ENCODE measurements at regions not wholly inside any gene's neighbourhood (a gene's known extent, or its start where the extent isn't known, plus 50 kb on each side); places are given as distances from the start of the nearest gene placed in this dataset.
A peak's percentile ranks its signal among the peaks of the same experiment; 100 is the strongest.

- H3K27ac ChIP-seq, result no peak overlapping the region
- TF ChIP-seq, protein P1, sequence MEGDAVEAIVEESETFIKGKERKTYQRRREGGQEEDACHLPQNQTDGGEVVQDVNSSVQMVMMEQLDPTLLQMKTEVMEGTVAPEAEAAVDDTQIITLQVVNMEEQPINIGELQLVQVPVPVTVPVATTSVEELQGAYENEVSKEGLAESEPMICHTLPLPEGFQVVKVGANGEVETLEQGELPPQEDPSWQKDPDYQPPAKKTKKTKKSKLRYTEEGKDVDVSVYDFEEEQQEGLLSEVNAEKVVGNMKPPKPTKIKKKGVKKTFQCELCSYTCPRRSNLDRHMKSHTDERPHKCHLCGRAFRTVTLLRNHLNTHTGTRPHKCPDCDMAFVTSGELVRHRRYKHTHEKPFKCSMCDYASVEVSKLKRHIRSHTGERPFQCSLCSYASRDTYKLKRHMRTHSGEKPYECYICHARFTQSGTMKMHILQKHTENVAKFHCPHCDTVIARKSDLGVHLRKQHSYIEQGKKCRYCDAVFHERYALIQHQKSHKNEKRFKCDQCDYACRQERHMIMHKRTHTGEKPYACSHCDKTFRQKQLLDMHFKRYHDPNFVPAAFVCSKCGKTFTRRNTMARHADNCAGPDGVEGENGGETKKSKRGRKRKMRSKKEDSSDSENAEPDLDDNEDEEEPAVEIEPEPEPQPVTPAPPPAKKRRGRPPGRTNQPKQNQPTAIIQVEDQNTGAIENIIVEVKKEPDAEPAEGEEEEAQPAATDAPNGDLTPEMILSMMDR (IDR thresholded peaks at IDR 0.05), result no peak
- TF ChIP-seq ZFX (IDR thresholded peaks at IDR 0.05; ENCODE audit: borderline replicate concordance), result no peak
Measured at GRCh38 chr2:208556983-208557484, 150.4 kb downstream of the PTH2R start.

DNA sequence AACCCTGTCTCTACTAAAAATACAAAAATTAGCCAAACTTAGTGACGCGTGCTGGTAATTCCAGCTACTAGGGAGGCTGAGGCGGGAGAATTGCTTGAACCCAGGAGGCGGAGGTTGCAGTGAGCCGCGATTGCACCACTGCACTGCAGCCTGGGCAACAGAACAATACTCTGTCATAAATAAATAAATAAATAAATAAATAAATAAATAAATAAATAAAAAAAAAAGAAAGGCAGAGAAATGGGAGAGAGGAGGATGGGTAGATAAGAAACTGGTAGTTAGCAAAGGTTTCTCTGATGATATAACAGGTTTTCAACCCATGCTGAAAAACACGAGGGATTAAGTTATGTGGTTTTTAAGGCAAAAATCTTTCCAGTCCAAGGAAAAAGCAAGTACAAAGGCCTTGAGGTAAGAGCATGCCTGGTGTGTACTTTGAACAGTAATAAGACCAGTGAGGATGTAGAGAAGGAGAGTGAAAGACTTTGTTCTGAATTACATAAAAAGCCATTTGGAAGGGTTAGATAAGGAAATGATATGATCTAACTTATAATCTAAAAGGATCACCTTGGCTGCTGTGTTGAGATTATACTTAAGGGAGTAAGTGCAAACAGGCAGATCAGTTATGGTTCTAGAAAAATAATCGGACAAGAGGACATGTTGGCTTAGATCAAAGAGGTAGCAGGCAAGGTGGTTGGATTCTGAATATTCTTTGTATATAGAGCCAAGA is 159.3 kb downstream of the PTH2R start:
- H3K27ac ChIP-seq, result no peak overlapping the region
- TF ChIP-seq, protein P1 (IDR thresholded peaks at IDR 0.05), result no peak
- TF ChIP-seq ZFX (IDR thresholded peaks at IDR 0.05; ENCODE audit: borderline replicate concordance), result no peak

DNA sequence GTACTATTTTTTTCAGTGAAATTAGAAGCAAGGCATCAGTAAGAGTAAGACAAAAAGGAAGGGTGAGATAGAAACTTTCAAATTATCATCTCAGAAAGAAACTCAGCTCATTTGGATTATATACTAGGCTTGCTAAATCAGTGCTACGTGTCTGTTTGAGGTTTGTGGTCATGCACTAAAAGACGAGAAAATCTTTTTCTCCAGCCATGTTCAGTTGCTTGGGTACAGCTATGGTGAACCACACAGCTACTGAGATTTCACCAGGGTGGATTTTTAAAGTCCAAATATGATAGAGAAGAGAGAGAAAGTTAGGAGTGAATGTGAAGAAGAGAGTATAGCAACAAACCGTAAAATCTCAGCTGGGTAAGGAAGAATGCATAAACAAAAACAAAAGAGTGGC is 161.6 kb downstream of the PTH2R start:
- TF ChIP-seq ZFX (IDR thresholded peaks at IDR 0.05; ENCODE audit: borderline replicate concordance), result no peak
- TF ChIP-seq, protein P1 (IDR thresholded peaks at IDR 0.05), result no peak
- no peak overlapping the region for H3K27ac ChIP-seq

- H3K27ac ChIP-seq, result no peak overlapping the region
- no peak for TF ChIP-seq ZFX (IDR thresholded peaks at IDR 0.05; ENCODE audit: borderline replicate concordance)
- TF ChIP-seq, protein P1 (IDR thresholded peaks at IDR 0.05), result no peak
Measured at GRCh38 chr2:208570066-208570465, 163.5 kb downstream of the PTH2R start.

DNA sequence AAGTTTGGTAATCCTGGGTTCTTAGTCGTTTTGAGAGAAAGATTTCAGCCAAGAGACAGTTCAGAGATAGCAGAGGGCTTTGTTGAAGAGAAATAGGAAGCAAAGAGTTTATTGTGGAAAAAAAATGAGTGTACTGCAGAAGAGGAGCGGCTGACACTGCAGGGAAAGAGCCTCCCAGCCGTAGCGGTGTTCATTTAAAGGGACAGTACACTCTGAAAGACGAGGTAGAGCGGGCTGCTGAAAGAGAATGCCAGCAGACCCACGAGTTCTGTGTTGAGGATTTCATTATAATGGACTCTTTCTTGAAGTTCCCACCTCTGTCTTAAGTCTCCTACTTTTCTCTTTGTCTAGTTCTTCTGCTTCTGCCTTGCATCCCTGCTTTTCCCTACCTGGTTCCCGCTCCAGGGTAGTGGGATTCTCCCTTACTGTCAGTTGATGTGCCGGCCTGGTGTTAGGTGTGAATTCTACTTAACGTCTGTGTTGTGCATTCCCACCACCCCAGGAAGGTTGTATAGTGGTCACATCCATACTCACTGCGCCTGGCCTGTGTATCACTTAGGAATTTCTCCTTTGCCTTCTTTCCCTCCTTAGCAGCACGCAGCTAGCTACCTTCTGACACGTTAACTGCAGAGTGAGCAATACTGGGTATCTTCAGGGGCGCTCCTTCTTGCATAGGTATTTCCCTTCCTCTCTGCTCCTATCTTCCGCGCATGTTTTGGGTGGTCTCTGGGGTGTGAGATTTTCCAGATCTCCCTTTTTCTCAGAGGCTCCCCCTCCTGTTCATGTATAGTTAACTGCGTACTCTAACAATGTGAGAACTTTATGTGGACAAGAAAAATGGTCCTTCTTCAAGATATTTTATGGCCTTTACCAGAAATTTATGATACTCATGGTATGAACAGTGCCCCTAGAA is 164.5 kb downstream of the PTH2R start:
- TF ChIP-seq ZFX (IDR thresholded peaks at IDR 0.05; ENCODE audit: borderline replicate concordance), result no peak
- TF ChIP-seq, protein P1 (IDR thresholded peaks at IDR 0.05), result peak; percentile 58
- H3K27ac ChIP-seq, result no peak overlapping the region

- no peak overlapping the region for H3K27ac ChIP-seq
- TF ChIP-seq, protein P1 (IDR thresholded peaks at IDR 0.05), result peak; percentile 1; the same call in 1 of the 2 replicates
- TF ChIP-seq ZFX (IDR thresholded peaks at IDR 0.05; ENCODE audit: borderline replicate concordance), result no peak
Measured at GRCh38 chr2:208571764-208572131, 165.2 kb downstream of the PTH2R start.

All from 22Rv1 (cell line).